CD4-positive, alpha-beta T cell treated with Interleukin-6 at 100 ng/mL for 8 hours (primary cell): ENCODE measurements at regions not wholly inside any gene's neighbourhood (a gene's known extent, or its start where the extent isn't known, plus 50 kb on each side); places are given as distances from the start of the nearest gene placed in this dataset.
A peak's percentile ranks its signal among the peaks of the same experiment; 100 is the strongest.
"Not testable (repeated sequence)": the region's sequence is repeated elsewhere in the genome, so short reads cannot be mapped to it uniquely, and the experiment has no call there.

Experiments used
- DNase-seq: peaks from one replicate; pipeline ENCODE4 v3.0.0-alpha.2; 2020; ENCODE audit warnings: mixed read lengths, low spot score

DNA sequence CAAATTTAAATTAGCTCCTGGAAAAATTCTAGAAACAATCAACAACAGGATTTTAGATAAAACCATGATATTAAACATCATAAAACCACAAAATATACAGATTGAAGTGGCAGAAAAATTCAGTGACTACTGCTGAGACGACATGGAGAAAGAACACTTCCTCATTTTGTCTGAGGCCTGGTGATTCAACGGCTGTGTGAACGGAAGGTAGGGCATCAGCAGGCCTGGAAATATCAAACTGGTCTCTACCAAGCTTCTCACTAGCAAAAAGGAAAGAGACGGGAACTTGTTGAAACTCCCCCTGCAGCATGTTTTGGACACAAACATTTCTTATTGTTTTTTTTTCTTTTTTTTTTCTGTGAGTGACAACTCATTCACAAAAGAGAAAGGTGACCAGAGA is 58.0 kb upstream of the AHI1 start:
- no peak for DNase-seq

DNA sequence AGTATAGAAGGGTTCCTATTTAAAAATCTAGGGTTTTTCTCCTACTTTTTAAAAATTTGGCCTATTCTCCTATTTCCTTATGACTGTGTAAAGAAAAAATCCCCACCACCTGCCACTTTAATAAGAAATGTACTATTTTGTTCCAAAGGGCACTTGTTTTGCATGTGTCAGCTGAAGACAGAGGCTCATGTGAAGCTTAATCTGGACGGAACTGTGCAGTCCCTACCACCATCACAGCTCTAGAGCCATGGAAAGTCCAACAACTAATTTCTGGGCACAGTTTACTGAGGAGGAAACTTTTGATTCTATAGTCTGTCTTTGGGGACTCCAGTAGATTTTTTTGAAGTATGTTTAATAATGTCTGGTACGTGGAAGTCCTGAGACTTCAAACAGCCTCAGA is 60.0 kb upstream of the AHI1 start:
- DNase-seq: no peak

DNA sequence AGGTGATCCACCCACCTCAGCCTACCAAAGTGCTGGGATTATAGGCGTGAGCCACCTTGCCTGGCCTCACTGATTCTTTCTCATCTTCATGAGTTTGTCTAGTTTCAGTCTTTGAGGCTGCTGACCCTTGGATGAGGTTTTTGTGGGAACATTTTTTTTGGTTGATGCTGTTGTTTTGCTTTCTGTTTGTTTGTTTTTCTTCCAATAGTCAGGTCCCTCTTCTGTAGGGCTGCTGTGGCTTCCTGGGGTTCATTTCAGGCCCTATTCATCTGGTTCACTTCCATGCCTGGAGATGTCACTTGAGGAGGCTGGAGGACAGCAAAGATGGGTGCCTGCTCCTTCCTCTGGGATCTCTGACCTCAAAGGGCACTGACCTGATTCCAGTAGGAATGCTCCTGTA is 68.1 kb upstream of the AHI1 start:
- not testable (repeated sequence) for DNase-seq

DNA sequence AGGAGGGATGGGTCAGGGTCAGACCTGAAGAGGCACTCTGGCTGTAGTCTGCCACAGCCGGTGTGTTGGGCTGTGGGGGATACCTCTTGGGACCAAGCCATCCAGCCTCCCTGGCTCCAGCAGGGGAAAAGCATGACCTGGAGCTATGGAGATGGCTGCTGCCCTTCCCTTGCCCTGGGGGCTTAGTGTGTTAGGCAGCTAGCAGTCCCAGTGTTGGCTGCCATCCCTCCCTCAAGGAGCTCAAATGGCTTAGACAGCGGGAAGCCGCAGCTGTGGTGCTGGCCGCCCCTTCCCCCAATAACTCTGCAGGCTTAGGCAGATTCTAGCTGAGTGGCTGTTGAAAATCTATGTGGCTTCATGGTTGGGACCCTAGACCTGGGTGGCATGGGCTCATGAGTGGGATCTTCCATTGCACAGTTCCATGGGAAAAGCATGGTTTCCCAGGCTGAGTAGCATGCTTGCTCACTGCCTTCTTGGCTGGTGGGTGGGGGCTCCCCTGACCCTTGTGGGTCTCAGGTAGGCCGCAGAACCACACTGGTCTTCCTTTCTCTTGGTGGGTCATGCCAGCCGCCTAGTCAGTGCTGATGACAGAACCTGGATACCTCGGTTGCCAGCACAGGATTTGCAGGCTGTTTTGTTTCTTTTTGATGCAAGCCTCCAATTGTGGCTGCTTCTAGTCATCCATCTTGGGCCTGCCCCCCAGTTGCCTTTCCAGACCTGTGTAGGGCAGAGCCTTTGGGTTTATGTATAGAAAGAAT is 69.0 kb upstream of the AHI1 start:
- no peak for DNase-seq

DNA sequence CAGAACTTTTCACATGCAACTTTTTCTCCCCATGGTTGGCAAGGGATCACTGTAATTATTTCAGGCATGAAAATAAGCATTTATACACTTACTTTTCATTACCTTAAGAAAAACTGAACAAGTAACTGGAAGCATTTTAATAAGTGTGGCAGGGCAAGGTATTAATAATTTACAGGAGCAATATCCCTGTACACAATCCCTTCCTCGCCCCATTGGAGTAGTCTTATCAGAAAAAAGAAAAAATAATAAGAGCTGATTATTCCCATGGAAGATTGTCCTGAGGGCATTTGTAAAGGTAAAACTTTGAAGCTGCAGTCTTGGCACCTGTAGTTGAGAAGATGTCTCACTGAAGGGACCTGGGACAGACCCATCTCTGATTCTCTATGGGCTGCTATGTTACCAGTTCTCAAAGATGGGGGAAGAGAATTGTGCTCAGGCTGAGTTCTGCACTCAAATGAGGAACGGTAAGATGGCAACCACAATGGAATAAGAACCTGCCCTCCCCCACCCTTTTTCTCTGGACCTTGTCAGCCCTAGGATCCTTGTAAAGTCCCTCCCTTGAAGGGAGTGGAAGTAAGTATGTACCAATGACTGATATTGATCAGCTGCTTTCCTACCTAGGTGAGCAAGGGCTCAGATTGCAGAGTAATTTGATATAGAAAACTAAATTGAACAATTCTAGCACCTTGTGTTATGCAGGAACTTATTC is 70.0 kb upstream of the AHI1 start:
- no peak for DNase-seq

DNA sequence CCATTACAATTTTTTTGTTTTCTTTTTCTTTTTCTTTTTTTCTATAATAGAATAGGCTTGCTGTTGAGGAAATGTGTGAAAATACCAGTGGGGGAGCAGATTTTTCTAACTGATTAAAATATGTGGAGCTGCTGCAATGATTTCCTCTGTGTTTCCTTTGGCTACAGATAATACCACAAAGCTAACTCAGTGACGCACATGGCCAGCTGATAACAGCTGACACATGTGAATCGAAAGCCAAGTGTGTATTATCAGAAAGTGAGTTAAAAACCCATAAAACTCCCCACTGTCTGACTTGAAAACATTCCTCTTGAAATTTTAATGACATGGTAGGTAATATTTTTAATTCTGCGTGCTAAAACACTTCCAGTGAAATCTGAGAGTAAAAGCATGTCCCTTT is 70.8 kb upstream of the AHI1 start:
- DNase-seq: peak; percentile 4

DNA sequence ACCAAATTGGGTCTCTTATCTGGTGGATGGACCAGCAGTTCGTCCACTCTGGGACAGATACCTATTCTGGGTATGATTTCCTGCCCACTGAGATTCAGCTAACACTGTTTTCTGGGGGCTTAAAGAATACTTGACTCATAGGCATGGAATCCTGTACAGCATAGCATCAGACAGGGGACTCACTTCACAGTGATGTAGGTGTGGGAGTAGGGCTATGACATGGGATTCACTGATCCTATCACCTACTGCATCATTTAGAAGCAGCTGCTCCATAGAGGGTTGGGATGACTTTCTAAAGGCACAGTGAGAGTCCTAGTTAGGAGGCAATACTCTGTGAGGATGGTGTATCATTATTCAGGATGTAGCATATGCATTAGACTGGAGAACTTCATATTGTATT is 74.5 kb upstream of the AHI1 start:
- no peak for DNase-seq

DNA sequence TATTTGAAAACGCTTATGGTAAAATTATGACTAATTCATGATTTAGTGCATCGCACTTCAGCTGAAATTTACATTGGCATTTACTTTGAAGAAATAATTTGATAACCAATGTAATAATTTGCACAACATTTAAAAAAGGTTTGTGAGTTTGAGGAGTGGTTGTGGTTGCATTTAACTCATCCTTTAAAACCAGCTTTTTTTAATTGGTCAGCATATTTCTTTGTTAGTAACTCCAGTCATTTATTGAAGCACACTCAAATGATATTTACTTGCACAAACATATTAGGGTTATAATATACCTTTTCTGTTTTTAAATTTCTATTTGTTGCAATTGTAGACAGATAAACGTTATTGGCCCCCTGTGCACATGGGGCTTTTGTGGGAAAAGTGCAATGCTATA is 78.1 kb upstream of the AHI1 start:
- no peak for DNase-seq

DNA sequence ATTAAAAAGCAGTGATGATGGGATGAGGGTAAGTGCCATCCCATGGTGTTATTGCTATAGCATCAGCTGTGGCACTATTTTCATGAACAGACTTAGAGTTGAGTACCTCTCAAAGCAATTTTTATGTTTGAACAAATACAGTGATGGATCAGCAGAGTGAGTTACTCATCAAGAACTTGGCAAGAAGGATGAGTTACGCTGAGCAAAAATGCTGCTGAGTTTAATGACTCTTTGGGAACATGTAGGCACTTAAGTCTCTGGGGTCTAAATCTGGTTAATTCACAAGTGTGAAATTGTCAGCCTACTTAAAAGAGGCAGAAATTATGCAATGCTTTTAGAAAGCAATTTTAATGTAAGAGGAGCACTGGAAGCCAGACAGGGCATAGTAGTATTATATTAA is 78.5 kb upstream of the AHI1 start:
- no peak for DNase-seq

DNA sequence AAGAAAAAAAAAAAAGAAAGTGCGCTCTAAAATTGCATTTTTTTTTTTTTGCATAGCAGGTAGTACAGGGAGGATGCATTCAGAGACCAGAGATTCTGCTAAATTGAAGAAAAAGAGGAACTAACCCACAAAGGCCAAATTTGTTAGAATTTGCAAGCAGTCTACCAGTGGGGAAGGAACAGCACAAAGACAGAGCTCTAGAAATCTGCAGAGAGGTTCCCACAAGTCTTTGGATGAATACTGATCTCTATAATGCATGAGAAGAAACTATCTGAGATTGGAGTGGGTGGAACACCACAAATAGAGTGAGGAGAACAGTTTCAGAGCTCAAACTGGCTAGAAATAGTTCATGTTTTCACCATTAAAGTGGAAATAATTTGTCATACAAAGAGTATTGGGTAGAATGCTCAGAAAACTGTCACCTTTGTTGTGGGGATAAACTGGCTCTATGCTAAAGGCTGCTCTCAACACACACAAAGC is 79.6 kb upstream of the AHI1 start:
- DNase-seq: no peak

DNA sequence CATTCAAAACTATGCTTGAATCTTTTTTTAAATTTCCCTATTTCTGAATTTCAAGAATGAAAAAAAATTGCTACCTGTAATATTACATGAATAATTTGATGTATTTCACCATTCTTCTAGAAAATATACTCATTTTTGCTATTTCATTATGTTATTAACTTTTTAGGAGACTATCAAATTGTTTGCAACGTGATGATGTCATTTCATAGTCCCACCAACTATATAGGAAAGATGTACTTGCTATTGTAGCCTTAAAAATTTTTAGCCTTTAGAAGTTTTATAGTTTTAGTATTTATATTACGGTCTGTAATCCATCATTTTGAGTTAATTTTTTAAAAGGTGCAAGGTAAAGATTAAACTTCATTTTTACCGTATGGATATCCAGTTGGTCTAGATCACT is 81.4 kb upstream of the AHI1 start:
- DNase-seq: no peak

DNA sequence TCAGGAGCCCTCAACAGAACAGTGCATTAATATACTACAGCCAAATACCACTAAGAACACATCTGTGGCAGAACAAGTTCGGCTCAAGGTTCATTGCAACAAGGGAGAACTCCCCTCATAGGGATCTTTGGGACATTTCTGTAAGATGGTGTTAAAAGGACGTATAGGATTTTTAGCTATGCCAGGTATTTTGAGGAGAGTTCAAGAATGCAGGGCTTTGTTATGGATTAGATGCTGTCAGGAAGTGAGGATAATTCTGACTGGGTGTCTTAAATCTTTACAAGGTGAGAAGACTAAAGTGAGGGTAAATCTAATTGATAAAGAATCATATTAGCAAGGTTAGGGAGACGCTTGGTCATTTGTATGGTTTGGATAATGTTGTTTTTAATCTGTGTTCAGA is 83.7 kb upstream of the AHI1 start:
- no peak for DNase-seq

DNA sequence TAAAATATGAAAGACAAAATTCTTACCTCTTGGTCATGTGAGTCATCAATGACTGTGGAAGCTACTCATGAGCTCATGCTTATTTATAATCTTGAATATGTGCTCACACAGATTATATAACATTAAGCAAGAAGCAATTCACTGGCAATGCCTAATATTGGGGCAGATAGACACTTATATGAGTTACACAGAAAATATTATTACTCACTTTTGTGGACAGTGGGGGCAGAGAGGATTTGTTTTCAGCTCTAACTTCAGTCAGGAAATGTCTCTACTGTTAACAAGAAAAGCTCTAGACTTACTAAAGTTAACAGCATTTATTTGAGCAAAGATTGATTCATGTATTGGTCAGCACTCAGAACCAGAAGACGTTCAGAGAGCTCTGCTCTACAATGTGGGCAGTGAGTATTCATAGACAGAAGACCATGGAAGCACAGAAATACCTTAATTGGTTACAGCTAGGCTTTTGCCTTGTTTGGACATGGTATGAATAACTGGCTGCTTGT is 85.8 kb upstream of the AHI1 start:
- no peak for DNase-seq

DNA sequence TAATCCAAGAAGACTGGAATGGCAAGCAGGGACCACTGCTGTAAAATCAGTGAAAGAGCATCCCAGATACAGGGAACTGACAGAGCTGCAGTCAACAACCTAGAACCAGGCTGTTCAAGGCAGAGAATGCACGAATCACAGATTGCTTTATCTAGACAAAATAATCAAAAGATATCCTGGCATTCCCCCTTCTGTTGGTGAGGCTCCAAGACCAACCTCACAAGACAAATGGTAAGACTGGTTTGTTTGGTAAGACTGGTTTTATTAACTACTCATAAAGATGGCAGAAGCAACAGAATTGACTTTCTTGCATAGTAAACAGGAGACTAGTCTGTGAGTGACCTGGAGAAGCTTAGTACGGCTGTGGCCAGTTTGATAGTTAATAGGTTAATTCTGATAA is 88.8 kb upstream of the AHI1 start:
- no peak for DNase-seq

DNA sequence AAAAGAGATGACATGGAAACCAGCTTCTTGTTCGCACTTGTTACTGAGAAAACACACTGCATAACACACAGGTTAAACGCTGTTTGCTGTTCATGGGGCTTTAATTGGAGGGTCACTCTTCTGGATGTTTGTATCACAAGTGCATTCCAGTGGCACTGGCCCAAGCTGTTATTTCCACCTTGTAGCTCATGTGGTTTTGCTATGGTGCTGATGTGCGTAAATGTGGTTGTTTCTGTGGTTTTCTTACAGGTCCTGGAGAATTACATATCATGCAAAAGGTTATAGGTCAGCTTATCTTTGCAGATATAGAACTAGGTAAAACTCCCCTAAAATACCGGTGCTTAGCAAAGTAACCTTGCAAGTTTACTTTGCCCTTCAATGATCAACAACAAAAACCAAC is 89.3 kb upstream of the AHI1 start:
- peak; percentile 2 for DNase-seq

DNA sequence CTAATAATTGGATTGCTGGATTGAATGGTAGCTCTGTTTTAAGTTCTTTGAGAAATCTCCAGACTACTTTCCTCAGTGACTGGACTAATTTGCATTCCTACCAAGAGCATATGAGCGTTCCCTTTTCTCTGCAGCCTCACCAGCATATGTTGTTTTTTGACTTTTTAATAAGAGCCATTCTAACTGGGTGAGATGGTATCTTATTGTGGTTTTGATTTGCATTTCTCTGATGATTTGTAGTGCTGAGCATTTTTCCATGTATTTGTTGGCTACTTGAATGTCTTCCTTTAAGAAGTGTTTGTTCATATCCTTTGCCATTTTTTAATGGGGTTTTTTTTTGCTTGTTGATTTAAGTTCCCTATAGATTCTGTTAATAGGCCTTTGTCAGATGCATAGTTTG is 94.7 kb upstream of the AHI1 start:
- no peak for DNase-seq

DNA sequence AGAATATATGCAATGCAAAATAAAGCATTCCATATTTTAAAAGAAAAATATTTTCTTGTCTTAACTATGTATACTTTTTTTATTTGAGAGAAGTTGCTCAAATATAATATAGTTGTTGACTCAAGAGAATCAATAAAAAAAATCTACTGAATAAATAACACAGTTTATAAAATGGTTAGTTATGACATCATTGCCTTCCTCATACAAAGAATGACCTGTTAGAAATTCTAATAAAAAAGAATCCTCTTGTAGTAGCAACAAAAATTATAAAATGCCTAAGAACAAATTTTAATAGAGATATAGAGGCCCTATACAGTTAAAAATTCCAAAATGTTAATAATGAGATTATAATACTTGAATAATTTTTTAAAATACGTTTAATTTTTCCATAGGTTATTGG is 96.5 kb upstream of the AHI1 start:
- no peak for DNase-seq

DNA sequence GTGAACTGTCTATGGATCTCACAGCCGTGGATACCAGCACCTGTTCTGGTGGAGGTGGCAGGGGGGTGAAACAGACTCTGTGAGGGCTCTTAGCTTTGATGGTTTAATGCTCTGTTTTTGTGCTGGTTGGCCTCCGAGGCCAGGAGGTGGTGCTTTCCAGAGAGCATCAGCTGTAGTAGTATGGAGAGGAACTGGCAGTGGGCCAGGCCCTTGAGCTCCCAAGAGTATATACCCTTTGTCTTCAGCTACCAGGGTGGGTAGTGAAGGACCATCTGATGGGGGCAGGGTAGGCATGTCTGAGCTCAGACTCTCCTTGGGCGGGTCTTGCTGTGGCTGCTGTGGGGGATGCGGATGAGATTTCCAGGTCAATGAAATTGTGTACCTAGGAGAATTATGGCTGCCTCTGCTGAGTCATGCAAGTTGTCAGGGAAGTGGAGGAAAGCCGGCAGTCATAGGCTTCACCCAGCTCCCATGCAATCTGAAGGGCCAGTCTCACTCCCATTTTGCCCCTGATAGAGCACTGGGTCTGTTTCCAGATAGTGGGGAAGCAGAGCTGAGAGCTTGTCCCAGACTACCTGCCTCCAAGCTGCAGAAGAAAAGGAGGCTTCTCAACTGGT is 102.7 kb upstream of the AHI1 start:
- no peak for DNase-seq

DNA sequence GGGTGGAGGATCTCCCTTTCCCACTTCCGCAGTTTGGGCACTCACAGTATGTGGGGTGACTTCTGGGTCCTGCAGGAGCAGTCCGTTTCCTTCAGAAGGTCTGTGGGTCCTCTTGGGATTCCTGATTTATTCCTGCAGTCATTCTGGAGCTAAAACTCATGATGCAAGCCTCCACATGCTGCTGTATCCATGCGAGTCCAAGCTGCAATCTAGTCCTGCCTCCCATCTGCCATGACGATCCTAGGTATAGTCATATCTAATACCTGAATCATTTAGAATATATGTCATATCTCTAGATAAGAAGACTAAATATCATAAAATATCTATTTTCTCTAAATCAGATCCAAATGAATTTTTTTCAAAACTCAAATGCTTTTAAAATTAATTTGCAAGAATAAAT is 103.4 kb upstream of the AHI1 start:
- no peak for DNase-seq

DNA sequence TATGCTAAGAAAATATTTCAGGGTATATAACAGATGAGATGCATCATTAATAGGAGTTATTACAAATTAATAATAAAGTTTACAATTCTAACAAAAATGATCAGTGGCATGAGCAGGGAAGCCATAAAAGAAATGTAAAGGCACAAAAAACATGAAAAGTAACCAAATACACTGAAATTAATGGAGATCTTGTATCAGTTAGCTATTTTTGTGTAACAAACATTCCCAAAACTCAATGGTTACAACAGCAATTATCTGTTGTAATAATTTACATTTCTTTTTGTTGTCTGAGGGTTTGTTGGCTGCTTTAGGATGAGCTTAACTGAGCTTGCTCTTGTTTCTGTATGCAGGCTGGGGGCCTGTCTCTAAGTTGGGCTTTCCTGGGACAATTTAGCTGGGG is 104.3 kb upstream of the AHI1 start:
- no peak for DNase-seq

DNA sequence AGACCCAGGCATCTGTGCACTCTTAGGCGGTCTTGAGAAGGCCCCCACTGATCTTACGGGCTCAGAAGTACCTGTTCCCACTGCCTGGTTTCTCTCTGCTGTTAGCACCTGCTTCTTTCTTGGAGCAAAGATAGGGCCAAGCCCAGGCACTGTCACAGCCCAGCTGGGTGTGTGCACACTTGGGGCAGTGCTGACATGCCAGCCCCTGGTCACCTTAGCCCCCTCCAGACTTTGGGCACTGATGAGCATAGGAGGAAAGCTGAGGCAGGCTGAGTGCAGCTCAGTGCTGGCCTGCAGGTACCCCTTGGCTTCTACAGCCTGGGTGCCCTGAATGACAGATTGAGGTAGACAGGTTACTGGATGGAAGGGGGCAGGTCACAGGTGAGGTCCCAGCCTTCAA is 105.7 kb upstream of the AHI1 start:
- DNase-seq: no peak

DNA sequence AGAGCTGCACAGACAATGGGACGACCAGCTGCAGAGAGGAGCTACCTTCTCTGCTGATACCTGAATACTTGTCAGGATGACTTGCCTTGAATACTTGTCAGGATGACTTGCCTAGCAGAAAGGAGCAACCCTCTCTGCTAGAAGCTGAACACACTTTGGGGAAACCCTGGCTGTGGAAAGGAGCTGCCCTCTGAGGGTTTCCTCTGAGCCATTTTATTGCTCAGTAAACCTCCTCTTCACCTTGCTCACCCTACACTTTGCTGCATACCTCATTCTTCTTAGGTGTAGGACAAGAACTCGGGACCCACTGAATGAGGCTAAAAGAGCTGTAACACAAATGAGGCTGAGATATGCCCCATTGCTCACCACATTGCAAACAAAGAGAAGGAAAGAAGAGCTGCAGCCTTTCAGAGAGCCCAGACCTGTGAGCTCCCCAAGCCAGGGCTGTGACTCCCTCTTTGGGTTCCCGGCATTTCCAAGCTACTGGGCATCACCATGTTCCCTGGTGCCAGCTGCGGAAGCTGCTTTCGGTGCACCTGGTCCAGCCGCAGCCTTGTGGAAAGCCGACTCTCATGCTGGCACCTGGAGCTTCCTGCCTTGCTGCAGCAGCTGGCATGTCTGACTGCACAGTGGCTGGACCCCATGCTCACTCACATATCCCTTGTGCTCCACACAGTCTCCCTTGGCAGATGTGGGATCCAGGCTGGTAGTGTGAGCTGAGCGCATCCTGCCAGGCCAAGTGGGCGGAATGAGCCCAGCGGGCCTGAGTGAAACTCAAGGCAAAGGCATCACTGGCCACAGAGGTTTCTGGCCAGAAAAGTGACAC is 106.7 kb upstream of the AHI1 start:
- no peak for DNase-seq
